GM23338 (cell line): ENCODE measurements at regions not wholly inside any gene's neighbourhood (a gene's known extent, or its start where the extent isn't known, plus 50 kb on each side); places are given as distances from the start of the nearest gene placed in this dataset.
"Not testable (repeated sequence)": the region's sequence is repeated elsewhere in the genome, so short reads cannot be mapped to it uniquely, and the experiment has no call there.

Experiments used
- ATAC-seq: fragments of 200-7000 bp; cut with Tn5 transposase; 3 replicates; pipeline ENCODE4 v1.9.1; 2020
- DNase-seq: peaks from one replicate; pipeline ENCODE4 v3.0.0-alpha.2; 2015; ENCODE audit warnings: low spot score
- H2AFZ ChIP-seq: fragments of 200-600 bp; sonication (generic); 2 replicates; pipeline ENCODE4 v1.8.0; 2016; ENCODE audit warnings: antibody characterized with exemption, mild to moderate bottlenecking, moderate library complexity
- H3F3A ChIP-seq: fragments of 200-600 bp; sonication (generic); replicated peaks from 2 replicates; pipeline ENCODE4 v1.8.0; 2017; ENCODE audit warnings: antibody characterized with exemption, mixed run types, low read depth
- H3K27ac ChIP-seq: fragments of 200-600 bp; sonication (generic); 2 replicates; pipeline ENCODE4 v1.6.1; 2016; ENCODE audit warnings: low read depth
- H3K27me3 ChIP-seq: fragments of 200-600 bp; sonication (generic); 2 replicates; pipeline ENCODE4 v1.8.0; 2016; ENCODE audit warnings: mild to moderate bottlenecking, mixed run types, moderate library complexity; ENCODE audit not compliant: insufficient read depth
- H3K36me3 ChIP-seq: fragments of 200-600 bp; sonication (generic); 2 replicates; pipeline ENCODE4 v1.8.0; 2016; ENCODE audit warnings: mild to moderate bottlenecking; ENCODE audit not compliant: insufficient read depth
- H3K4me1 ChIP-seq: fragments of 200-600 bp; sonication (generic); 2 replicates; pipeline ENCODE4 v1.8.0; 2016; ENCODE audit warnings: mild to moderate bottlenecking, moderate library complexity; ENCODE audit not compliant: insufficient read depth
- H3K4me2 ChIP-seq: fragments of 200-600 bp; sonication (generic); 2 replicates; pipeline ENCODE4 v1.7.1; 2017; ENCODE audit warnings: mixed run types
- H3K4me3 ChIP-seq: fragments of 200-600 bp; sonication (generic); 2 replicates; pipeline ENCODE4 v1.6.1; 2016; ENCODE audit warnings: mixed run types
- H3K79me2 ChIP-seq: fragments of 200-600 bp; sonication (generic); replicated peaks from 2 replicates; pipeline ENCODE4 v1.8.0; 2017; ENCODE audit warnings: mild to moderate bottlenecking; ENCODE audit not compliant: insufficient read depth
- H3K9me2 ChIP-seq: fragments of 200-600 bp; sonication (generic); 2 replicates; pipeline ENCODE4 v1.8.0; 2017; ENCODE audit not compliant: insufficient read depth
- H4K20me1 ChIP-seq: fragments of 200-600 bp; sonication (generic); replicated peaks from 2 replicates; pipeline ENCODE4 v1.8.0; 2017; ENCODE audit warnings: mild to moderate bottlenecking; ENCODE audit not compliant: insufficient read depth
- H3K27ac Mint-ChIP-seq: 2 replicates; pipeline ENCODE4 v1.8.0; 2020; ENCODE audit warnings: inconsistent platforms, mild to moderate bottlenecking, moderate library complexity, mixed read lengths
- H3K27me3 Mint-ChIP-seq: 3 replicates; pipeline ENCODE4 v1.8.0; 2022; ENCODE audit warnings: low read depth, mild to moderate bottlenecking, moderate library complexity, mixed read lengths, inconsistent platforms; ENCODE audit not compliant: insufficient read depth, poor library complexity
- H3K36me3 Mint-ChIP-seq: 3 replicates; pipeline ENCODE4 v1.8.0; 2021; ENCODE audit warnings: low read depth, mild to moderate bottlenecking, inconsistent platforms, moderate library complexity, mixed read lengths
- H3K4me1 Mint-ChIP-seq: 3 replicates; pipeline ENCODE4 v1.8.0; 2020; ENCODE audit warnings: mild to moderate bottlenecking, inconsistent platforms, mixed read lengths
- H3K4me3 Mint-ChIP-seq: 3 replicates; pipeline ENCODE4 v1.8.0; 2021; ENCODE audit warnings: moderate library complexity, mild to moderate bottlenecking, inconsistent platforms, mixed read lengths
- H3K9me3 Mint-ChIP-seq: 3 replicates; pipeline ENCODE4 v1.8.0; 2020; ENCODE audit warnings: moderate library complexity, mild to moderate bottlenecking, inconsistent platforms, mixed read lengths

GRCh38 chr7:76686277-76686676 lies 59.2 kb upstream of the POMZP3 start:
- not testable (repeated sequence) for H3K4me3 Mint-ChIP-seq, H3K79me2 ChIP-seq, H3K9me2 ChIP-seq, H3K27ac ChIP-seq, H3K27ac Mint-ChIP-seq, H3F3A ChIP-seq, DNase-seq, H3K4me3 ChIP-seq, H3K27me3 ChIP-seq, ATAC-seq, H2AFZ ChIP-seq, H3K36me3 ChIP-seq, H3K27me3 Mint-ChIP-seq, H4K20me1 ChIP-seq, H3K9me3 Mint-ChIP-seq, H3K36me3 Mint-ChIP-seq, H3K4me2 ChIP-seq
- peaks cover 19% of the 10 kb centered on the region for H3K4me1 Mint-ChIP-seq
- peaks cover 20% of the 10 kb centered on the region for H3K4me1 ChIP-seq

- not testable (repeated sequence) for H3K79me2 ChIP-seq, H3K9me3 Mint-ChIP-seq, H3K27me3 Mint-ChIP-seq, H3K27me3 ChIP-seq, H4K20me1 ChIP-seq, H2AFZ ChIP-seq, H3K9me2 ChIP-seq, H3K4me3 Mint-ChIP-seq, H3K4me3 ChIP-seq, H3K36me3 Mint-ChIP-seq, H3K4me2 ChIP-seq, H3K36me3 ChIP-seq, H3F3A ChIP-seq, ATAC-seq, DNase-seq, H3K27ac Mint-ChIP-seq, H3K27ac ChIP-seq
- H3K4me1 Mint-ChIP-seq: peaks cover 21% of the 10 kb centered on the region
- H3K4me1 ChIP-seq: peaks cover 20% of the 10 kb centered on the region
Observed at GRCh38 chr7:76684737-76685136, 57.7 kb upstream of the POMZP3 start.

- not testable (repeated sequence) for H3K36me3 Mint-ChIP-seq, H3K27me3 ChIP-seq, ATAC-seq, H3K79me2 ChIP-seq, H3K9me2 ChIP-seq, H3K4me3 Mint-ChIP-seq, H3F3A ChIP-seq, H3K27ac ChIP-seq, H4K20me1 ChIP-seq, H2AFZ ChIP-seq, DNase-seq, H3K27ac Mint-ChIP-seq, H3K9me3 Mint-ChIP-seq, H3K36me3 ChIP-seq, H3K4me3 ChIP-seq, H3K27me3 Mint-ChIP-seq
- peaks cover 20% of the 10 kb centered on the region for H3K4me1 ChIP-seq
- peak overlapping the region; percentile 47; the same call in 1 of the 2 replicates for H3K4me2 ChIP-seq
- H3K4me1 Mint-ChIP-seq: peaks cover 25% of the 10 kb centered on the region
Observed at GRCh38 chr7:76683631-76684030, 56.6 kb upstream of the POMZP3 start.

- H3K79me2 ChIP-seq, H2AFZ ChIP-seq, H3K9me2 ChIP-seq, H3K27ac ChIP-seq, H3K4me3 Mint-ChIP-seq, H4K20me1 ChIP-seq, H3K27me3 ChIP-seq, H3K36me3 Mint-ChIP-seq, H3K36me3 ChIP-seq, H3F3A ChIP-seq, H3K9me3 Mint-ChIP-seq, DNase-seq, H3K27me3 Mint-ChIP-seq, H3K27ac Mint-ChIP-seq: not testable (repeated sequence)
- peaks cover 30% of the 10 kb centered on the region for H3K4me1 Mint-ChIP-seq
- peaks cover 20% of the 10 kb centered on the region for H3K4me1 ChIP-seq
- ATAC-seq: peak; percentile 29; the same call in 1 of the 3 replicates
- H3K4me2 ChIP-seq: peak overlapping the region; percentile 21; the same call in 1 of the 2 replicates
- H3K4me3 ChIP-seq: peak overlapping the region; percentile 13; the same call in 1 of the 2 replicates
Observed at GRCh38 chr7:76681810-76682209, 54.7 kb upstream of the POMZP3 start.

- peaks cover 20% of the 10 kb centered on the region for H3K4me1 ChIP-seq
- not testable (repeated sequence) for H3F3A ChIP-seq, H3K9me3 Mint-ChIP-seq, H3K36me3 Mint-ChIP-seq, DNase-seq, H3K27me3 ChIP-seq, H3K36me3 ChIP-seq, H3K4me2 ChIP-seq, H3K27me3 Mint-ChIP-seq, H4K20me1 ChIP-seq, H3K27ac Mint-ChIP-seq, H3K79me2 ChIP-seq, H3K4me3 ChIP-seq, H3K4me3 Mint-ChIP-seq, ATAC-seq, H3K9me2 ChIP-seq, H2AFZ ChIP-seq, H3K27ac ChIP-seq
- peaks cover 32% of the 10 kb centered on the region for H3K4me1 Mint-ChIP-seq
Observed at GRCh38 chr7:76679174-76679573, 52.1 kb upstream of the POMZP3 start.

DNA sequence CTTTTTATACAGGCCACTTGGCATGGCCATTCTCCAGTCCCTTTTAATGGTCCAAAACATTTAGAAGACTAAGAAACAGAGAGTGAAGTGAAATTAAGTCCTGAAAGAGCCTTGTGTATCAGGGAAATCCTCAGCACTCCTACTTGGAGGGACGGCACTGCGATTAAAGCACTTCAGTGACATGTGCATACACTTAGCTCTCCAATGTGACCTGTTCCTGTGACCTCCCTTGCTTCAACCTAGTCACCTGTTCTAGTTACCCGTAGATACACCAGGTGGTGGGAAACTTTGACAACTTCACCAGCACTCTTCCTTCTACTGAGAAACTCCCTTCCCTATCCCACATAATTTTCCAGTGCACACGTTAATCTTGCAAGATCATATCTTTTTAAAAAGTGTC lies 51.4 kb upstream of the POMZP3 start:
- not testable (repeated sequence) for H3K4me2 ChIP-seq, H3K27me3 ChIP-seq, H4K20me1 ChIP-seq

GRCh38 chr7:76676890-76677289 lies 49.8 kb upstream of the POMZP3 start:
- H3K36me3 Mint-ChIP-seq, H3K9me2 ChIP-seq: not testable (repeated sequence)

More for the DNA sequence above, 51.4 kb upstream of the POMZP3 start:
- not testable (repeated sequence) for ATAC-seq, H3K9me2 ChIP-seq, H3K4me3 ChIP-seq, H2AFZ ChIP-seq, H3K4me3 Mint-ChIP-seq, DNase-seq, H3K36me3 ChIP-seq, H3K36me3 Mint-ChIP-seq, H3K27me3 Mint-ChIP-seq, H3K27ac Mint-ChIP-seq, H3F3A ChIP-seq, H3K27ac ChIP-seq, H3K9me3 Mint-ChIP-seq, H3K79me2 ChIP-seq
- peaks cover 21% of the 10 kb centered on the region for H3K4me1 ChIP-seq
- peaks cover 30% of the 10 kb centered on the region for H3K4me1 Mint-ChIP-seq

More at GRCh38 chr7:76676890-76677289, 49.8 kb upstream of the POMZP3 start:
- not testable (repeated sequence) for H2AFZ ChIP-seq, H3K27ac ChIP-seq, DNase-seq, H3K36me3 ChIP-seq, H3K27ac Mint-ChIP-seq, H3K4me3 Mint-ChIP-seq, H3K4me3 ChIP-seq, H3K27me3 Mint-ChIP-seq, H3K79me2 ChIP-seq, H3K27me3 ChIP-seq, H4K20me1 ChIP-seq, H3F3A ChIP-seq, ATAC-seq, H3K4me2 ChIP-seq, H3K9me3 Mint-ChIP-seq
- H3K4me1 Mint-ChIP-seq: peaks cover 31% of the 10 kb centered on the region
- peaks cover 12% of the 10 kb centered on the region for H3K4me1 ChIP-seq
